ENCODE measurements at regions not wholly inside any gene's neighbourhood (a gene's known extent, or its start where the extent isn't known, plus 50 kb on each side); places are given as distances from the start of the nearest gene placed in this dataset.

- DNase-seq (ENCODE audit: low read depth), result no peak
Observed at GRCh38 chr11:116256215-116256614, 516.6 kb downstream of the BUD13 start.

GRCh38 chr11:116255321-116255953 lies 517.4 kb downstream of the BUD13 start:
- DNase-seq (ENCODE audit: low read depth), result no peak

GRCh38 chr11:116250155-116250554 lies 522.6 kb downstream of the BUD13 start:
- no peak for DNase-seq (ENCODE audit: low read depth)

DNA sequence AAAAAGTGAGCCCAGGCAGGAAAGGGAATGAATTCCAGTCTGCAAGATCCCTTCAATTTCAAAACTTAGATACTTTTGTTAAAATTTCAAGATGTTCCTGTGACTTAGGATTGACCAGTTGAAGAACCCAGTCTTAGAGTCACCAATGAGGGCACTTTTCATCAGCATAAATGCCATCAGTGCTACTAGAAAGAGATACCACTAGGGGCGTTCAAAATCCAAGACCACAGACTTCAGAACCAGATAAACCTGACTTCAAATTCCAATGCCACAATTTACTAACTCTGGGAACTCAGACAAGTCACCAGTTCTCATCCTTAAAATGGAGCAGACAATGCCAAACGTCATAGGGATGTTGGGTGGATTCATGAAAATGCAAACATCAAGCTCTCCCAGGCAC lies 523.2 kb downstream of the BUD13 start:
- no peak for DNase-seq (ENCODE audit: low read depth)

DNA sequence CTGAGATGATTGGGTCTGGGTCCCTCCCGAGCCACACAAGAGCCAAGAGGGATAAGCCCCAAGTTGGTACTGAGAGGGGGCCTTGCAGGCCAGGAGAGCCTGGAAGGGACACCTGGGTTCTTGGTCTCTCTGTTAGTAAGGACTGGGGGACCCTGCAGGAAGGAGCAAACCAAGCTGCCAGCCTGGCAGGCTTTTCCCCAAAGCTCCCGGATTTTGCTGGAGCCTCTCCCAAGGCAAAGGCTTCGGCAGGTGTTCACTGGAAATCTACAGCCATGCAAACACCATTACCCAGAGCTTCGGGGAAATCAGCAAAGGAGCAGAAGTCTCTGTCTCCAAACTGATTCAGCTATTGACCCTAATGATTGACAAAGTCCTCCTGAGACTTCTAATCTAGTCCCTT lies 527.9 kb downstream of the BUD13 start:
- no peak for DNase-seq (ENCODE audit: low read depth)

DNA sequence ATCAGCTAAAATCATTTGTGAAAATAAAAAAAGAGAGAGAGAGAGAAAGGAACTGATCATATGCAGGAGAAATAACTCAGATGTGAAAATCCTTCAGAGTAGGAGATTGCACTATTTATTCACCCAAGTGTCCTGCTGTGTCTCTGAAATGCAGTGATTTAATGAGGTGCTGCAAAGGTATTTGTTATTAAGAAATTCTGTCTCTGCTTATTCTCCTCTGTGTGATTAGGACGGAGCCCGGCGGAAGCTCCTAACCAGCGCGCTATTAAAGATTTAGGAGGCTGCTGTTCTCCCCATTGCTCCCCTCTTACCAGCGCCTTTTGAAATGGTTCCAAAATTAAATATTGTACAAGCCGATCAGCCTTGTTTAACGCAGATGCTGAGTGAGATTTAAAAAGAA lies 528.3 kb downstream of the BUD13 start:
- no peak for DNase-seq (ENCODE audit: low read depth)

- no peak for DNase-seq (ENCODE audit: low read depth)
Observed at GRCh38 chr11:116243991-116244390, 528.8 kb downstream of the BUD13 start.

DNA sequence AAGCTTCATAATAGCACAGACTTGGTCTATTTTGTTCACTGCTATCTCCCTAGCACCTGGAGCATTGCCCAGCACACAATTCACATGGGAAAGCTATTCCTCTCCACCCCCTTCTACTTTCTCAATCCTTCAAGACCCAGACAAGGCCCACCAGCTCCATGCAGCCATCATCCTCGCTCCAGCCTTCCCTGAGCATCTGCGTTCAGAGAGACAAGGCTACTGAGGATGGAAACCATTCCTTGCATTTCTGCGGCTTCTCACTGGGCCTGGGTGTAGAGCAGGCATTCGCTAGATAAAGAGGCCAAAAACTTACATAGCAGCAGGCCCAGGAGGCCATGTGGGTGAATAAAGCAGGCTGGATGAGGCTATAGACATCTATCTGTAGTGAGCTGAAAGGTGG lies 530.8 kb downstream of the BUD13 start:
- no peak for DNase-seq (ENCODE audit: low read depth)

GRCh38 chr11:116240710-116241109 lies 532.1 kb downstream of the BUD13 start:
- no peak for DNase-seq (ENCODE audit: low read depth)

DNA sequence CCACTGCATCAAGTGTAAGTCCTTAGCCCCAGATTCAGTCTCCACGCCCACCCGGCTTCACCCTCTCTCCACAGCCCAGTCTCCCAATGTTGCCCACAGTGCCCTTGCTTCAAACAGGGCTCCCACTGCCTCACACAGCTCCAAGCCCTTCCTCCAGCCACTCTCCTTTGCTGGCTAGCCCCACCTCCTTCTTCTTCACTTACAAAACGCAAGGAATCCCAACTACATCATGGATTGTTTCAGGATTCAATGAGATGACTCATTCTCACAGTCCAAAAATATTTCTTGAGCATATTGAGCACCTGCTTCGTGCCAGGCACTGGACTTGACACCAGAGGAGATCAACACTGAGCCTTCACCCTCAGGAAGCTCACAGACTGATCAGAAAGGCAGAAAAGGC lies 533.5 kb downstream of the BUD13 start:
- DNase-seq (ENCODE audit: low read depth), result no peak

DNA sequence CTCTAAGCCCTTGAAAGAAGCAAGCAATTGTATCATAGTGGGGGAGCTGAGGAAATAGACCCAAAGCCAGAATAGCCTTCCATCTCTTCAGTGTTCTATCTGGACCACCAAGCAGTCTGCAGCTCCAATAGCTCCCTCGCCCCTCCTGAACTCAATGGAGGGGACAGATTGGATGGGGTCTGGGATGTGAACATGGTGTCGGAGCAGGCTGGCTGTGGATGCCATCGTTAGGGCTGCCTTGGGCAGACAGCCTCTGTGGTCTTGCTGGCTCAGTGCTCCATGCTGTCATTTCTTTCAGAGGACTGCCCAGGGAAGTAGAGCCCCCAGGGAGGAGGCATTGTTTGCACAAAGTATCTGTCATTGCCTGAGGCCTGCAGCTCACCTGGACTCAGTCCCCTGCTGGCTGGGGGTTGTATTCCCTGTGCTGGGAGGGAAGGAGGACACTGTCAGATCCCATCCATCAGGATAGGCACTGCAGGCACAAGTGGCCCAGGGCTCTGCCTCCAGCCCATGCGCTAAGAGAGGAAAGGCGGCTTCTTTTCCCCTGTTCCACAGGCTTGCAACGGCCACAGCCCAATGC lies 537.7 kb downstream of the BUD13 start:
- DNase-seq (ENCODE audit: low read depth), result no peak

- DNase-seq (ENCODE audit: low read depth), result no peak
Observed at GRCh38 chr11:116233561-116233960, 539.2 kb downstream of the BUD13 start.

GRCh38 chr11:116232364-116232828 lies 540.4 kb downstream of the BUD13 start:
- no peak for DNase-seq (ENCODE audit: low read depth)

GRCh38 chr11:116231543-116231942 lies 541.2 kb downstream of the BUD13 start:
- DNase-seq (ENCODE audit: low read depth), result no peak

DNA sequence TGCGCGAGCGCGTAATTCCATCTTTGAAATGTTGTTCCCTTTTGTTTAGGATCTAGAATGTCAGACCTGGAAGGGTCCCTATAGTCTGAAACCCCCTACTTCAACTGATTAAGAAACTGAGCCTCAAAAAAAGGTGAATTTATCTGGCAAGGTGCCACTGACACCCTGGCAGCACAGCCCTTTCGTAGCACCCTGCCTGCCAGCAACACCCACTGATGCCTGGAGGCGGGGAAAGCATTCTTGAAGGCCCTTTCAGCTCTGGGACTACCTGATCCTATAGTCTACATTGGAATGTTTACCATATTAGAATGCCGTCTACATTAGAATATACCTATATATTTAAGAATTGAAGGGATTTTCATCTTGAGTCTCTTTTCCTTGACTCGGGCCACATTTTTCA lies 542.3 kb downstream of the BUD13 start:
- no peak for DNase-seq (ENCODE audit: low read depth)

- no peak for DNase-seq (ENCODE audit: low read depth)
Observed at GRCh38 chr11:116229236-116229970, 543.4 kb downstream of the BUD13 start.

DNA sequence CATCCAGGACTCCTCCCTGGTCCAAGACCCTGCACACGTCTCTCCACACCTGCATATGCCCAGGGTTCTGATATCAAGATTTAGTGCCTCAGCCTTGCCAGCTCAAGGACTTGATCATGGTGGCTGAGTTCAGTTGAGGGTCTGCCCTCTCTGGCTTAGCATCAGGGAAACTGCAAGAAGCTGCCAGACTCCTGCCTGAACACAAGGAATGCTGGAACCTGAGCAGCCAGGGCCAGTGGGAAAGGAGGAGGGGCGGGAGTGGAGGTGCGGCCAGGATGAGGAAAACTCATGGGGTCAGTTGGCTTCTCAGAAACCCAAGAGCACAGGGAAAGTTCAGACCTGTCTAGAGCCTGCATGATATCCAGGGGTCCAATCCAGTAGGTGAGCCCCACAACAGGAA lies 546.1 kb downstream of the BUD13 start:
- DNase-seq (ENCODE audit: low read depth), result no peak

DNA sequence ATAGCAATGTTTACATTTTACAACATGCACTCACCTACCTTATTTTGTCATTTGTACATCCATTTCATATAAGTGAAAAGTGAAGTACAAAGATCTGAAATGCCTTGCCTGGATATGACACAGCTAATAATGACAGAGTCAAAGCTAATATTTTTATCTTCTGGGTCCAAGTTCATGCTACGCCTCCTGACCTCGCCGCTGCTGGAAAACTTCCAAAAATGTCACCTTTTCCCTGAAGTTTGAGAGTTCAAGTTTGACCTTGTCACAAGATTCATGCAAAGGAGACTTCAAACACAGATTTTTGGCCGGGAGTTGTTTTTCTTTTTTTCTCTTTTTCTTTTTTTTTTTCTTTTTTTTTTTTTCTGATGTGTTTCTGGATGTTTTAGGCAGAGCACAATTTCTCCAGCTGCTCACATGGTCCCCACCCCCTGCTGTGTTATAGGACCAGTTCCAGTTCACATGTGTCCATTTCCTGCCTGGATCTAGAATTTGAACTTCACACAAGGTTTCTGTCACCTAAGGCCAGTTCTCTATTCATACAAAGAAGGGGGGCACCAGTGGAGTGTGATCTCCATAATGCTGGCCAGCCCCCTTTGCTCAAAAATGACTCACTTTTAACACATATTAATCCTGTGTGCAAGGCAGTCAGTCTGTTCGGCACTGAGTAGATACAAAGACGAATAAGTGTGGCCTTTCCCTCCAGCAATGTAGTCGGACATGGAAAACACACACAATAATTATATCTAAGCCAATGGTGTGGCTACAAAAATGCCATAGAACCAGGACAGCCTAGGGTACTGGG lies 546.8 kb downstream of the BUD13 start:
- no peak for DNase-seq (ENCODE audit: low read depth)

DNA sequence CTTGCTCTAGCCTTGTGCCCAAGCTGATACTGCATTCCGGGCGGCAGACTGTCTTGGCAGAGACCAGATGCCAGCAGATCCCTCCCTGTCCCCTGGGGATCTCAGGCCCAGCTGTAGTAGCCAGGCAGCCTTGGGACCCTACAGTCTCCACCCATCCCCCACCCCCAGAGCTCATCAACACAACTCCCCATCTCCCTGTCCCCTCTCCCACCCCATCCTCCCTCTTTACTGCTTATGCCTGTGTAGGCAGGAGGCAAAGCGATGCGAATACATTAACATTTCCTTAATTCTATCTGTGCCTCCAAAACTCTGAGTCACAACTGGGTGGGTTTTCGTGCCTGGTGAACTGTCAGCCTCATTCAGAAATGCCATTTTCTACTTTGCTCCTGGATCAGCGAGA lies 547.6 kb downstream of the BUD13 start:
- no peak for DNase-seq (ENCODE audit: low read depth)

- no peak for DNase-seq (ENCODE audit: low read depth)
Observed at GRCh38 chr11:116224889-116225200, 547.9 kb downstream of the BUD13 start.

- peak; percentile 5 for DNase-seq (ENCODE audit: low read depth)
Observed at GRCh38 chr11:116224154-116224888, 548.5 kb downstream of the BUD13 start.

DNA sequence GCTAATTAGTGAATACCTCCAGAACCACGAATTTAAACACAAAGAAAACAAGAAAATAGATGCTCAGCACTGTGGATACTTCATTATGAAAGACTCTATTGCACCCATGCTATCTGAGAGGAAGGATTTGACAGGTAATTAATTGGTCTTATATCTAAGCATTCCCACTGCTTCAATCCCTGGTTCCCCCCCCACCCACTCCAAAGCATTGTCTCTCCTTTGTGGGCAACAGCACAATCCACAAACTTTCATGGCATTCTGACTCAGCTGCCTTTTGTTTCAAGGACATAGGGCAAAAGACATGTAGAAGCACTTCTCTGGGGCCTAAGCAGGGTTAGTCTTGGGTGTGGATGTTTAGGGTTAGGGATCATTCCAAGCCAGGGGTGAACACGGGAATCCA lies 551.4 kb downstream of the BUD13 start:
- DNase-seq (ENCODE audit: low read depth), result no peak

All from activated T-cell treated with anti-CD3 and anti-CD28 coated beads for 24 hours (primary cell).